Rectal smooth muscle tissue (tissue), 1 donor: ENCODE measurements at regions not wholly inside any gene's neighbourhood (a gene's known extent, or its start where the extent isn't known, plus 50 kb on each side); places are given as distances from the start of the nearest gene placed in this dataset.
A peak's percentile ranks its signal among the peaks of the same experiment; 100 is the strongest.

Experiments
- H3K27ac ChIP-seq: one replicate; pipeline ENCODE4 v1.7.0; 2013; ENCODE audit warnings: low read depth, low read length, inconsistent platforms
- H3K27me3 ChIP-seq: one replicate; pipeline ENCODE4 v1.7.0; 2013; ENCODE audit warnings: low read length; ENCODE audit not compliant: control insufficient read depth, insufficient read depth
- H3K36me3 ChIP-seq: one replicate; pipeline ENCODE4 v1.7.0; 2013; ENCODE audit warnings: low read length; ENCODE audit not compliant: control insufficient read depth, insufficient read depth
- H3K4me1 ChIP-seq: one replicate; pipeline ENCODE4 v1.7.0; 2013; ENCODE audit warnings: low read length; ENCODE audit not compliant: control insufficient read depth, insufficient read depth
- H3K4me3 ChIP-seq: one replicate; pipeline ENCODE4 v1.7.0; 2013; ENCODE audit warnings: low read length
- H3K9ac ChIP-seq: one replicate; pipeline ENCODE4 v1.7.0; 2013; ENCODE audit warnings: low read length

DNA sequence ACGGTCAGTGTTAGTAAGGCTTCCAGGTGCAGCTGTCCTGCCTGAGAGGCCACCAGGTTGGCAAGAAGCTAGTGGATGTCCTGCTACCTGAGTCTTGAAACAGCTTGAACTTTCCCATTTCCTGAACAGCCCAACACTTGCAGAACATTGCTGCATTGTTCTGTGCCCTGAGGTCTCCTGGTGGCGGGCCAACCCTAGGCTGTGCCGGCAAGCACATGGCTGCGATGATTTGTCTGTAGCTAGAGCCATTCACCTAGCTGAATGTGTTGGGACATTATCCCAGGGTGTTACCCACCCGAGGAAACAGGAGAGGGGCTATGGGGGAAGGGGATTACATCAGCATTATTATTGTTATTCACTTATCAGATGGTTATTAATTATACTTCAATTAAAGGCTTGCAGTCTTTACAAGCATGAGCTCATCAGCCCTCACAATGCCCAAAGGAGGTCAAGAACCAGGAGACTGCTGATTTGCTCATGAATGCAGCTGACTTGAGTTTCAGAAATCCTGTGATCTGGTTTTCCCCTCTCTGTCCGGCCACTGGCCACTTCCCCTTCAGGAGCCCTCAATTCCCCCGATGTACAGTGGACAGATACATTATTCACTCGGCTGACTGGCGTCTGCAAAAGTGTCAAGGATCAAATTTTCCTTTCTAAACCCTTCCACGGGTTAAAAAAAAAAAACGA is 187.6 kb upstream of the TSC22D1 start:
- Histone ChIP-seq H3K36me3 (no peaks in the 10 kb centered on the region), H3K27ac (no peak overlapping the region), H3K4me3 (no peak overlapping the region), H3K27me3 (no peaks in the 10 kb centered on the region), H3K9ac (no peak overlapping the region), H3K4me1 (no peaks in the 10 kb centered on the region)

DNA sequence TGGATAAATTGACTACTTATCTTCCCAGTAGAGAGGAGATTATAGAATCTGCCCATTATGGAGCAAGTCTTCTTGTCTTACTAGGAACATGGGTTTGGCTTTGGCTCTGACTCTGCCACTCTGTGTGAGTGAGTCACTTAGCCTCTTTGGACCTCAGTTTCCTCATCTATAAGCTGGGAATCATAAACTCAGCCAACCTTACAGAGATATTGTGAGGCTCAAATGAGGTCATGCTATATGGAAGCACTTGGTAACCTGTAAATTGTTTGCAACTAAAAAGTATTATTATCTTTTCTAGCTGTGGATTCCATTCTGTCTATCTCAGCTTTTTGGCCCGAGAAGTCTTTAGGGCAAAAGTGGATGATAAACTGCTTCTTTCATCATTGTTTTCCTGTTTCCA is 186.8 kb upstream of the TSC22D1 start:
- Histone ChIP-seq H3K27ac (no peak overlapping the region), H3K9ac (no peak overlapping the region), H3K4me1 (no peaks in the 10 kb centered on the region), H3K36me3 (no peaks in the 10 kb centered on the region), H3K27me3 (no peaks in the 10 kb centered on the region), H3K4me3 (no peak overlapping the region)

DNA sequence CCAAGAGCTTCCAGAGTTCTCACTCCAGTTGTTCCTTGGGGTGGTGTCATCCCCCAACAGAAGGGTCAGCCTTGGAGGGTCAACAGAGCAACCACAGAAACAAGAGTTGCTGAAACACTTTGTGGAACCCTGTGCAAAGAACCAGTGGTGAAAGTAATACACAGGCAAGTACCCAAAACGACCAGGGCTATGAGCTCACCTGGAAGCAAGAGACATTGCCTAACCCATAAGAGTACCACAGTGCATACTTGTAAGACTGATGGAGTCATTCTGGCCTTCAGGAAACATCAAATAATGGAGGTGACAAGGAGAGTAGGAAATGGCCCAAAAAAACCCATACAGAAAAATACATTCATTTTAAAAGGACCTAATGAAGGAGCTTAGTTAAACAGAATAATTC is 184.3 kb upstream of the TSC22D1 start:
- Histone ChIP-seq H3K4me3 (no peak overlapping the region), H3K27me3 (no peaks in the 10 kb centered on the region), H3K36me3 (no peaks in the 10 kb centered on the region), H3K9ac (no peak overlapping the region), H3K4me1 (no peaks in the 10 kb centered on the region), H3K27ac (no peak overlapping the region)

DNA sequence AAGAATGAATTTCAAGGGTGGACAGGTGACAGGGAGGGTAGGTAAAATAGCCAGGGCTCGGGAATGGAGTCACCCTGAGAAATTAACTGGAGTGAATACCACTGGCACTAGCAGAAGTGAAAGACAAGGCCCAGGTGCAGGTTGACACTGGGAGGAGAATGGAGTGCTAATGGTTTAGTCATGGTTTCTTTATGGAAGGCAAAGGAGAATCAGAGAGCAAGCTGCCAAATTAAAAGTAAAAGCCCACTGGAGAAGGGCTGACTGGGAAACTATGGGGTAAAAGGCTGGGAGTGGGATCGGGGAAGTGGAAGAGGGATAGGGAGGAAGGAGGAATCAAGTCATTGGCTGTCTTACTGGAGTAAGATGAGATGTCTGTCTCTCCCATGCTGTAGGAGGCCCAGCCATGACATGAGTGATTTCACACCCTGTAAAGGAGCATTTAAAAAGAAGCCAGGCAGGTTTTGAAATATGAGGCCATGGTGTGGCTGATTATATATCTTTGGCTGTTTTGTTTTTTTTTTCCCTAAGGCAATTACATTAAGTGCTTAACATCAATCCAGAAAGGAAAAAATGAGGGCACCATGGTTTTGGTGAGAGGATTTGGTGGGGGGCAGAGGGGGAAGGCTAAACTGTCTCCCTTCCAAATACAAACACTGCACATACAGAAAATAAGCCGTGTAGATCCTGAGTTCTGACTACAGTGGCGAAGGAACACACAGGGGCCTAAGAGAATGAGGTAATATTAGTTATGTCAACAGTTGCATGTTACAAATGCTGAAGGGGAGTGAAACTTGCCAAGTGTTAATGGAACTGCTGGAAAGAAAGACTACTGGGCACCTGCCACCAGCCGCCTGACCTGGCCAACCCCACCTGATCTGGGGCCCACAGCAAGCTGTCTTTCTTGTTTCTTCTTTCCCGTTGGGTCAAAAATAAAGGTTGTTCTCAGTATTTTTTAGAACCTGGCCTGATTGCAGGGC is 183.5 kb upstream of the TSC22D1 start:
- Histone ChIP-seq H3K36me3 (no peaks in the 10 kb centered on the region), H3K4me1 (no peaks in the 10 kb centered on the region), H3K27ac (peak overlapping the region; percentile 5), H3K9ac (no peak overlapping the region), H3K27me3 (no peaks in the 10 kb centered on the region), H3K4me3 (no peak overlapping the region)

DNA sequence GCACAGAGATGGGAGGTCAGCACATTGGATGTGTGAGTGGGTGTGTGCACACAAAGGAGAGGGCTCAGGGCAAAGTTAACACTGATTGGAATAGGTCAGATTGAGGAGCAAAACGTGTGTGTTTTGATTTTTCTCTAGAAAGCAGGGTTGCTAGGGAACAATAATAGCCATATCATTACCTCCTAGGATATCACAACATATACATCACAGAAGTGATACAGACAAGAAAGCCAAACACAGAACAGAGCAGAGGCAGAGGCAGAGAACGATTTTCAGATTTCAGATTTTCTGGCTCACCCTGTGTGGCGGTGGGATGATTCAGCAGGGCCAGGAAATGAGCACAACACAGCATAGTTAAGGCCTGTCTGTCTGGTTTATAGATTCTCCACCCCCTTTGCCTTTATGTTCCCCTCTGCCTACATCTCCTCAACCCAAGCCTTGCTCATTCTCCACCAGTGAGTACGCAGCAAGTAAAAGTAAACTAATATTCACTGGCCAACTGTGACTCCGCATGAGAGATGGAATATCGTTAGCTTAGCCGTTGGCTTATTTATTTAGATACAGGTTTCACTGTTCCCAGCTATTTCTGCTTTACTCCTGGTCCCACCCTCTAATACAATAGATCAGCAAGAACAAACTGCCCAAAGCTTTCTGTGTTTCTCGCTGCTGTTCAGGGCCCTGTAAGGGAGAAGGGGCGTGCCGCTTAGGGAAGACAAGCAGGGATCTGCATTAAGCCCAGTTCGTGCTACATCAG is 182.7 kb upstream of the TSC22D1 start:
- Histone ChIP-seq H3K4me1 (no peaks in the 10 kb centered on the region), H3K27me3 (no peaks in the 10 kb centered on the region), H3K9ac (no peak overlapping the region), H3K27ac (no peak overlapping the region), H3K4me3 (no peak overlapping the region), H3K36me3 (no peaks in the 10 kb centered on the region)

DNA sequence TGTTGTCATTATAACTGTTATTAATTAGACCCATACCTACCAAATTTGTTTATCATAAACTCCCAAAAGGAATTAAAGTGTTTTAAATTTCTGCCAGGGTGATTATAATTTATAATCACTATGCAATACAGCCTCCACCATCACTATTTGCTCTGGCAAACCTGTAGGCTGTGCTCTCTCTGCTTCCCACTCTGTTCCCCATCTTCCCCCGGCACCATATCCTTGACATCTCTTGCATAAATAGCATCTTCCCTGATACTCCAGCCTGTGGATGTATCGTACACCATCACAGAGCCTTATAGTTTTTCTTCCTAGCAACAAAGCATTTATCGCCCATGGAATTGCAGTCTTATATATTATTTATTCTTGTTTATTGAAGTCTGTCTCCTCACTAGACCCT is 181.5 kb upstream of the TSC22D1 start:
- Histone ChIP-seq H3K4me3 (no peak overlapping the region), H3K9ac (no peak overlapping the region), H3K27me3 (no peaks in the 10 kb centered on the region), H3K4me1 (no peaks in the 10 kb centered on the region), H3K36me3 (no peaks in the 10 kb centered on the region), H3K27ac (no peak overlapping the region)

DNA sequence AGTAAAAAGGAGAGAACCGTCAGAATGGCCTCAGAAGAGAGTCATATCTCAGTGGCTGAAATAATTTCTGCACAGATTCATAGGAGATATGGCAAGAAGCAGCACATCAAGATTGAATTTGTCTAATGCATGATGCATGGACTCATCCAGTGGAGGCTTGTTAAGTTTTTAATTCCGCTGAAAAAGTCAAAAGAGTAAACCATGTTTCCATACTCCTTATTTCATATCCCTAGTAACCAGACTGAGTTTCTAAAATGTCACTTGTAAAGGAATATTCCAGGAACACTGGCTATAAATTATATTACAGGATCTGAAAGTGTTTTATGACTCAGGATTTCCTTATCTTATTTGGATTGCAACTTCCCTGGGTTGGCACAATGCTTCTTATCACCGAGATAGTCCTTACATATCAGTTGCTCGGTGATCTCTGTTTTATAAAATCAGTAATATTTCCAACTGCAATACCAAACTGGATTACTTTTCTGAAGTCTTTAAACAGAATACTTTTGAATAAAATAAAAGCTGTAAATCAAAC is 180.2 kb upstream of the TSC22D1 start:
- Histone ChIP-seq H3K27ac (no peak overlapping the region), H3K27me3 (no peaks in the 10 kb centered on the region), H3K4me1 (no peaks in the 10 kb centered on the region), H3K9ac (no peak overlapping the region), H3K4me3 (no peak overlapping the region), H3K36me3 (no peaks in the 10 kb centered on the region)

DNA sequence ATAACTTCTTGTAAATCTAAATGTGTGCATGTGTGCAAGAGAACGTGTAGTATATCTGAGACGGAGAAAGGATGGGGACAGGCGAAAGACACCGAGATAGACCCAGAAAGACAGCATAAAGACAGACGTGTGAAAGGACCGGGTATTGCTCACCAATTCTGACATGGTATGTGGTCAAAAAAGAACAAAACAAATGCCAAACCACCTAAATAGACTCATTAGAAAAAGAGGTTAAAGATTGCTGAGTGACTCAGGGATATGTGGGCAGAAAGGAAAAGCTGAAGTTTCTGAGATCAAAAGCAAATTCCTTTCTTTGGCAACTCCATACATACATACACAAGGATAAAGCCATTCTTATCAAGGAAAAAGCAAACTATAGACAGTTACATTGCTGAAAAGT is 179.7 kb upstream of the TSC22D1 start:
- no peak overlapping the region for H3K27ac ChIP-seq
- H3K4me1 ChIP-seq = no peaks in the 10 kb centered on the region
- H3K4me3 ChIP-seq = no peak overlapping the region
- no peaks in the 10 kb centered on the region for H3K36me3 ChIP-seq
- H3K27me3 ChIP-seq = no peaks in the 10 kb centered on the region
- H3K9ac ChIP-seq = no peak overlapping the region

DNA sequence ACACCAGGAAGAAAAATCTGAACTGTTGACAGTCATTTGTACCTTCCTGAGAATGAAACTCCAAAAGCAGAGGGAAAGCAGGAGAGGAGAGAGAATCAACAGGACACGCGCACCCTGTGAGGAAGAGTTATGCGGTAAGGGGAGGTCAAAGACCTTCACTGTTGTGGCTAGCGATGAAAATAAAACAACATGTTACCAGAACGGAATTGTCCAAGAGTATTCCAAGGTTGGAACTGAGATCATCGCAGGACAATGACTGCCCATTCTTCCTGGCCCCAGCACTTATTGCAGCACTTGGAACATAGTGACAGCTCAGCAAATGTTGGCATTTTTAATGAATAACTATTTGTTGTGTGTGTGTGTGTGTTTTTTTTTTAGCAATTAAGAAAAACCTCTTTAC is 176.0 kb upstream of the TSC22D1 start:
- no peaks in the 10 kb centered on the region for H3K27me3 ChIP-seq
- H3K4me1 ChIP-seq = no peaks in the 10 kb centered on the region
- no peaks in the 10 kb centered on the region for H3K36me3 ChIP-seq
- no peak overlapping the region for H3K9ac ChIP-seq
- H3K27ac ChIP-seq = no peak overlapping the region
- H3K4me3 ChIP-seq = no peak overlapping the region

DNA sequence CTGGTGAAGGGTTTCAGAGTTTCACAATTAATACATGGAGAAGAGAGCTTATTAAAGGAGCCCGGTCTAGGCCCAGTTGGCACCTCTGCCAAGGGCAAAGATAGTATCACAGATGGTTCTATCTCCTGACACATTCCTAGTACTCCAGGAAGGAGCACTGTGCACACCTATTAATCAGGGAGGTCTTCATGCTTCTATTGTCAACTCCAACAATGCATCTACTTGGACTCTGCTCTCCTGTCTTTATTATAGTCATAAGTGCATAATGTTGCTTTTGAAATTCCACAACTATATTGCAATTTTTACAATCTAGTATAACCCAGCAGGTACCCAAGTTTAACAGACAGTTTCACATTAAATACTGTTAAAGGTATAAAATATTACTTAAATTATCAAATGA is 174.5 kb upstream of the TSC22D1 start:
- Histone ChIP-seq H3K9ac (no peak overlapping the region), H3K4me3 (no peak overlapping the region), H3K4me1 (no peaks in the 10 kb centered on the region), H3K36me3 (no peaks in the 10 kb centered on the region), H3K27ac (no peak overlapping the region), H3K27me3 (no peaks in the 10 kb centered on the region)

DNA sequence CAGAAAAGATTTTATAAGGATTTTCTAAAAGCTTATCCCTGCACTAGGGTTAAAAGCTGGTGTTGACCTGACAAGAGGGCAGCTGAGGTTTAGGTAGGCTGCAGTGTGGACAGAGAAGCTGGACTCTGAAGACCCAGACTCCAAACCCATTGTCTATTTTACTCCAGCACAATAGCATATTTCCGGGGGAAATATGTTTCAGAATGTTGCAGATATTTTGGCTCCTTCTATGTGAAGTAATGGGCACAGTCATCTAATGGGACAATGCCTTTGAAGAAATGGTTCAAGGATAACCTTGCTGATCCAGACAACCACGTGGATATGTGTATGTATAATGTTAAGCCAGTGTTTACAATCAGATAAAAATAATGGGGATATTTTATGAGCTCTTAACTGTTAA is 173.8 kb upstream of the TSC22D1 start:
- Histone ChIP-seq H3K4me3 (no peak overlapping the region), H3K4me1 (no peaks in the 10 kb centered on the region), H3K36me3 (no peaks in the 10 kb centered on the region), H3K27ac (no peak overlapping the region), H3K27me3 (no peaks in the 10 kb centered on the region), H3K9ac (no peak overlapping the region)

DNA sequence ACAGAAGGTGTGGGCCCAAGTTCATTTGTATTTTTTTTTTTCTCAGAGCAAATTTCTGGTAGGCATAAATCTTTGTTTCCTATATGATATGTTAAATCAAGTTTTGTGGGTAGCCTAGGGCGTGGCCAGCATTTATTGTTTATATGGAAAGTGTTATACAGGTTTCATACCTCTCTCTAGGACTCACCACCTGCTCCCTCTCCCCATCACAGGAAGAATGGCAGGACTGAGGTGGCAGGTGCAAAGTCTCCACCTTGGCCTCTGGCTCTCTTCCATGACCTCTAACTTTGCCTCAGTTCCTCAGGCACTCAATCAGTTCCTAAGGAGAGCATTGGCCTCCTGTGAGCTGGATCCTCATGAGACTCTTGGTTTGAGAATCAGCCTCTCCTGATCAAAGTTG is 172.3 kb upstream of the TSC22D1 start:
- H3K9ac ChIP-seq = no peak overlapping the region
- H3K4me1 ChIP-seq = no peaks in the 10 kb centered on the region
- no peaks in the 10 kb centered on the region for H3K36me3 ChIP-seq
- H3K4me3 ChIP-seq = no peak overlapping the region
- no peaks in the 10 kb centered on the region for H3K27me3 ChIP-seq
- no peak overlapping the region for H3K27ac ChIP-seq
